DOHH2 (cell line): ENCODE measurements at regions not wholly inside any gene's neighbourhood (a gene's known extent, or its start where the extent isn't known, plus 50 kb on each side); places are given as distances from the start of the nearest gene placed in this dataset.

ENCODE experiments used
- CTCF ChIP-seq: fragments of 200-600 bp; sonication (generic); IDR thresholded peaks from one replicate; pipeline ENCODE4 v1.5.1; 2014; ENCODE audit warnings: antibody characterized with exemption, mild to moderate bottlenecking, low read depth, low read length; ENCODE audit not compliant: poor library complexity, severe bottlenecking
- EZH2phosphoT487 ChIP-seq: fragments of 200-600 bp; sonication (generic); IDR thresholded peaks from 2 replicates; pipeline ENCODE4 v1.6.1; 2017; ENCODE audit warnings: borderline replicate concordance, mild to moderate bottlenecking, antibody characterized with exemption, low read length, moderate library complexity, mixed read lengths

- TF ChIP-seq CTCF (no peak), EZH2phosphoT487 (no peak)
Measured at GRCh38 chr5:164207646-164208045, 702.2 kb downstream of the MAT2B start.
